HCT116 (cell line): ENCODE measurements at regions not wholly inside any gene's neighbourhood (a gene's known extent, or its start where the extent isn't known, plus 50 kb on each side); places are given as distances from the start of the nearest gene placed in this dataset.

Experiments
- CTCF ChIP-seq, 3 experiments: fragments of 200-600 bp in 1 of 3; sonication (generic) in 1 of 3; IDR thresholded peaks in 2 of 3; conservative IDR thresholded peaks in 1 of 3; 2 replicates each; pipeline ENCODE4 v1.5.1; 2012 to 2017; ENCODE audit warnings: low read depth in 2 of 3, low read length in 2 of 3, antibody characterized with exemption in 1 of 3, borderline replicate concordance in 1 of 3, control low read depth in 1 of 3, mild to moderate bottlenecking in 1 of 3, mixed read lengths in 1 of 3, mixed run types in 1 of 3, moderate library complexity in 1 of 3; ENCODE audit not compliant: insufficient read depth in 1 of 3
- EGR1 ChIP-seq: IDR thresholded peaks from 2 replicates; pipeline ENCODE4 v1.6.1; 2012; ENCODE audit warnings: low read depth
- EZH2 ChIP-seq: fragments of 200-600 bp; sonication (generic); IDR thresholded peaks from 2 replicates; pipeline ENCODE4 v1.6.1; 2017; ENCODE audit warnings: antibody characterized with exemption, mixed run types
- POLR2A ChIP-seq: IDR thresholded peaks from 2 replicates; pipeline ENCODE4 v1.7.0; 2011; ENCODE audit warnings: borderline replicate concordance; ENCODE audit not compliant: insufficient read depth, insufficient read length; ENCODE audit errors: extremely low read depth
- POLR2AphosphoS5 ChIP-seq: IDR thresholded peaks from 2 replicates; pipeline ENCODE4 v1.6.1; 2011; ENCODE audit warnings: mild to moderate bottlenecking, low read depth, low read length, moderate library complexity

DNA sequence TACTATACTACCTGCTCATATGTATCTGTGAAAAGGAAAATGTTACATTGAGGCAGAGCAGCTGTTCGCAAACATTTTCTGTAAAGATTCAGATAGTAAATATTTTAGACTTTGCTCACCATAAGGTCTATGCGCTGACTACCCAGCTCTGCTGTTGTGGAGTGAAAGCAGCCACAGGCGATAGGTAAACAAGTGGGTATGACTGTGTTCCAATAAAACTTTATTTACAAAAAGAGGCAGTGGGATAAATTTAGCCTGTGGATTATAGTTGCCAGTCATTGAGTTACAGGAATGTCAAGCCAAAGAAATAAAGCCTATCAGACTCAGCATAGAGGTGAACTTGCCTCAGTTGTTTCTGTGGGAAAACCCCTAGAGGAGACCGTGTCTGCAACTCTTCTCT lies 487.7 kb upstream of the API5 start:
- TF ChIP-seq POLR2A (no peak), EGR1 (no peak), CTCF (IDR thresholded peaks at IDR 0.05 in 2 of 3, conservative IDR thresholded peaks at IDR 0.05 in 1 of 3; ENCODE audit: borderline replicate concordance in 1 of 3, insufficient read depth in 1 of 3, low read depth in 2 of 3, low read length in 2 of 3) (no peak), POLR2AphosphoS5 (no peak), EZH2 (no peak)
